ENCODE measurements at regions not wholly inside any gene's neighbourhood (a gene's known extent, or its start where the extent isn't known, plus 50 kb on each side); places are given as distances from the start of the nearest gene placed in this dataset.

GRCh38 chr5:167802755-167803431, 488.6 kb upstream of the WWC1 start:
- TF ChIP-seq POLR2A (IDR thresholded peaks at IDR 0.05; ENCODE audit: low read length) (no peak), GATA1 (IDR thresholded peaks at IDR 0.05; ENCODE audit: low read depth, low read length) (no peak)
